ENCODE measurements at regions not wholly inside any gene's neighbourhood (a gene's known extent, or its start where the extent isn't known, plus 50 kb on each side); places are given as distances from the start of the nearest gene placed in this dataset.
"Not testable (repeated sequence)": the region's sequence is repeated elsewhere in the genome, so short reads cannot be mapped to it uniquely, and the experiment has no call there.

GRCh38 chr18:78494204-78495085 lies 485.2 kb upstream of the SALL3 start:
- no peak for DNase-seq

DNA sequence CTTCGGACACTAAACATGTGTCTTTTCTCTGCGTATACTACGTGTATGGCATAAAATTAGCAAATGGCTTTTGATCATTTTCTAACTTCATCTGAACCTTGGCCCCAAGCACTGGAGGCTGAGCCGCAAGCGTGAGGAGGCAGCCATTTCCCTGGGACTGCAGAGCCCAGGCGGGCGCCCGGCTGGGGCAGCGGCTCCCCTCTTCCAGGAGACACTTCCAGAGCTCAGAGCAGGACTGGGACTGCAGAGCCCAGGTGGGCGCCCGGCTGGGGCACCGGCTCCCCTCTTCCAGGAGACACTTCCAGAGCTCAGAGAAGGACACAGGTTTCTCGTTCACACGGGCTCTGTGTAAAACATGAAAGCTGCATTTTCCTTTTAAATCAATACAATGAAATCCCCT lies 484.1 kb upstream of the SALL3 start:
- no peak for DNase-seq

DNA sequence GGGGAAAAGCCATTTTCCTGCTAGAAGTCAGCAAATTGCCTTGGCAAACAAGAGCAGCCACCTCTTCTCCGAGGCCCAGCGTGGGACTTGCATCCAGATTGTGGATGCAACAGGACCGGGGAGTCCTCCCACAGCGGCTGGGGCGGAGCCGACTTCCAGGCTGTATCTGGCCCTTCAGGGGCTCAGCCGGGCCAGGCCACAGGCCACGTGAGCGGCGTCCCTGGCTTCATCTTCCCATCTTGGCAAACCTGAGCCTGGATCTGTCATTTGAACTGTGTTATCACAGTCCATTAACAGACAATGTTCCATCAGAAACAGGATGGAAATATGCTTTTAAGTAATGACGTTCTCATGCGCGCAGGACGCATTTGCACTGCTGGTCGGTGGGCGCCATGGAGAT lies 483.5 kb upstream of the SALL3 start:
- DNase-seq, result no peak

DNA sequence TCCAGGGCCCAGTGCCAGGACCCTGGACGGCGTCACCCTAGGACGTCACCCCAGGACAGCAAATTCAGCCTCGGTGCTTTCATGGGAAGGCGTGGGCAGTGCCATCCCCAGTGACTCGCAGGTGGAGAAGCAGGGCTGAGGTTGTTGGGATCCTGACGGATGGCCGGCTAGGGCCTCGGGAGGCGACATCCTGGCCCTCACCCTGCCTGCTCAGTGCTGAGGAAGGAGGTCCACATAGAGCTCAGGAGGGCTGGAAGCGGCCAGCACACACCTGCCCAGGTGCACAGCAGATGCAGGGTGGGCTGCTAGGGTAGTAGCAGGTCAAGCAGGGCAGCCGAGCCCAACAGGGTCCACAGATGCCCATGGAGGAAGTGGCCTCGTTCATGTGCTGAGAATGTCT lies 482.0 kb upstream of the SALL3 start:
- no peak for DNase-seq

GRCh38 chr18:78499586-78499985 lies 480.0 kb upstream of the SALL3 start:
- DNase-seq, result no peak

- DNase-seq, result no peak
These were observed 478.4 kb upstream of the SALL3 start for GRCh38 chr18:78501251-78501650.

DNA sequence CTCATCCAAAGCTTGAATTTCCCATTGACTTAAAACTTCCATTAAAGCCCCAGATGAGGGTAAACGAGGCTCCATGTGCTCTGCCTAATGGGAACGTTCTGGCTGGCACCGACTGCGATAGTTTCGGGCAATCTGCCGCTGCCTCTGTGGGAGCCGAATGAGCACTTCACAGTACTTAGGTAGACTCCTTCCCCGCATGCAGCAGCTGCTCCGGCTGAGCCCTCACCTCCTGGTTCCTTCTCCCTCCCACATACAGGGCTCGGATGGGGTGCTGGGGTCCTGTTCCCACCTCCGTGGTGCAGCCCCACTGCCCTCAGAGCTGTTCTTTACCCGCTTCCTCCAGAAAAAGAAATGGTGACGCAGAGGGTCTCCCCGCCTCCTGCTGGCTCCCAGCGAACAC lies 476.5 kb upstream of the SALL3 start:
- no peak for DNase-seq

- DNase-seq, result peak; percentile 64
These were observed 473.7 kb upstream of the SALL3 start for GRCh38 chr18:78505851-78506461.

- DNase-seq, result no peak
These were observed 472.4 kb upstream of the SALL3 start for GRCh38 chr18:78507217-78507616.

DNA sequence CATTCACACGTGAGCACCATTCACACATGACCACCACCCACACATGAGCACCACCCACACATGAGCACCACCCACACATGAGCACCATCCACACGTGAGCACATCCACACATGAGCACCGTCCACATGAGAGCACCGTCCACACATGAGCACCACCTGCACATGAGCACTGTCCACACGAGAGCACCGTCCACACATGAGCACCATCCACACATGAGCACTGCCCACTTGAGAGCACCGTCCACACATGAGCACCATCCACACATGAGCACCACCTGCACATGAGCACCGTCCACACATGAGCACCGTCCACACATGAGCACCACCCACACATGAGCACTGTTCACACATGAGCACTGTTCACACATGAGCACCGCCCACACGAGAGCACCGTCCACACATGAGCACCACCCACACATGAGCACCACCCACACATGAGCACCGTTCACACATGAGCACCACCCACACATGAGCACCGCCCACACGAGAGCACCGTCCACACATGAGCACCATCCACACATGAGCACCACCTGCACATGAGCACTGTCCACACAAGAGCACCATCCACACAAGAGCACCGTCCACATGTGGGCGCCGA lies 471.3 kb upstream of the SALL3 start:
- not testable (repeated sequence) for DNase-seq

- no peak for DNase-seq
These were observed 469.5 kb upstream of the SALL3 start for GRCh38 chr18:78510091-78510490.

DNA sequence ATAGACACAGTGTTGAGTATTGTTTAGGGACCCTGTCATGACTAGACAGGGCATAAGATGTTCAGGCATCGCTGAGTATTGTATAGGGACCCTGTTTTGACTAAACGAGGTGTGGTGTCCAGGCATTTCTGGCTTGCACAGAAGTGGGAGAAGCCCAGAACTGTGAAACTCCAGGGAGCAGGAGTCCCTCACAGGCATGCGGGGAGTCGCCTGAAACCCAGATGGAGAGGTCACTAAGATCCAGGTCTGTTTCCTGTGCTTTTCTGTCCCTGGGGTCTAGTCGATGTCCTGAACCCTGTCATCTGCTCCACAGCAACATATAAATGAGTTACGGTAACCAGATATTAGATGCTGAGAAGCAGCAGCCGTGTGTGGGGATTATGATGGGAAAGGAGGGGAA lies 469.0 kb upstream of the SALL3 start:
- no peak for DNase-seq

DNA sequence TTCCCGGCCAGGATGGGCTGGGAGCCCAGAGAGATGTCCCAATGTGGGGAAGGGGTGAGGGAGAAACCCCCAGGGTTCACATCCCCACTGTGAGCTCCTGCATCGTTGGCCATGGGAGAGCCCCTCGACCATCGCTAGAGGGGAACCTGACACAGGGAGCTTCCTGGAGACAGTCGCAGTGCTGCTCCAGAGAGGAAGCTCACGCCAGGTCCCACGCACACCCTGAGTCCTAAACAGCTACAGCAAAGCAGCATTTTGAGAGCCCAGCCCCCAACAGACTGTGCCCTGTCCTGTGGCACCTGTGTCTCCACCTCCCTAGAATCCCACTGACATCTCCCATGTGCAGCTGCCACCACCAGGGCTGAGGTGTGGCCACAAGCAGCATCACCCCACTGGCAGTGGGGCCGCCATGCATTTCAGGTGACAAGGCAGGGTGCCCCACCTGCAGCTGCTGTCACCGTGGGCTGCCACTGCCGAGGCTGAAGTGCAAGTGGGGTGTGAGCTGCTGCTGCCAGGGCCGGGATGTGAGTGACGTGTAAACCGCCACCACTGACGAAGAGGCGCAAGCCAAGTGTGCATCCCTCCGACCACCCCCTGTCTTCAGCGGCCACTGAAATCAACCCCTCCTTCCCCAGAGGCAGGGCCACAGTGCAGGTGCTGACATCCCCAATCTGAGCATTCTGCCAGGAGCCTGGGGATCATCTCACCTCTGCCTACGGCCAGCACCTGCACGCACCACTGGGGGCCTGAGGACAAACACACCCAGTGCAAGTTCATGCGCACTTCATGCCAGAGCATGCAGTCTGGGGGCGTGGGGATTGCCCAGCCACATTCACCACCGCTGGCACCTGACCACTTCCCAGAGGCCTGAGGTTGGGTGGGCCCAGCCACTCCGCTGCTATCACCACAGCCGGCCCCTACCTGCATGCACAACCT lies 467.7 kb upstream of the SALL3 start:
- no peak for DNase-seq

- no peak for DNase-seq
These were observed 464.5 kb upstream of the SALL3 start for GRCh38 chr18:78514910-78515670.

GRCh38 chr18:78517328-78517727 lies 462.3 kb upstream of the SALL3 start:
- DNase-seq, result no peak

DNA sequence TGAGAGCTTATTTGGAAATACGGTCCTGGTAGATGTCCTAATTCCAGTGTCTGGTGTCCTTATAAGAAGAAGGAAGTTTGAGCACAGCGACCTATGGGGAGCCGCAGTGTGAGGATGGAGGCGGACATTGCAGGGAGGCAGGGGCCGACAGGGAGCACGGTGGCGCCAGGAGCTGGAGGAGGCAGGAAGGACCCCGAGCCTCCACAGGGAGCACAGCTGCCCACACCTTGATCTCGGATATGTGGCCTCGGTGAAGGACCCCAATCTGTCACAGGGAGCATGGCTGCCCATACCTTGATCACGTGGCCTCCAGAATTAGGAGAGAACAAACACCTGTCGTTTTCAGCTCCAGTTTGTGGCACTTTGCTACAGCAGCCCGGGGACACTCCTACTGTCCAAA lies 461.6 kb upstream of the SALL3 start:
- DNase-seq, result no peak

DNA sequence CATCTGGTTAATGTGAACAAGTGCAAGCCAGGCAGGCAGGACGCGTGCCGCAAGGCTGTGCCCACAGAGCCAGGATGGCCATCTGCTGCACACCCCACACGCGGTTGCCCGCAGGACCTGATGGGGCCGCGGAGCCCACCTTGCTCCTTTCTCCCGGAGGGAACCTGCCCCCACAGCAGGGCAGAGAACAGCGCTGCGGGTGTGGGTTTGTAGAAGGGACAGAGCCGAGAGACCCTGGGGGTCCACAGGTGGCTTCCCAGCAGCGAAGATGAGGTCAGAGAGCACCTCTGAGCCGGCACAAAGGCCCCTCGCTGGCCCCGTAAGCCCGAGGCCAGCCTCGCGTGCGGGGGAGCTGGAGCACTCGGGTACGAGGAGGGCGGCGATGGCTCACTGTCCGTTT lies 460.8 kb upstream of the SALL3 start:
- DNase-seq, result no peak

- no peak for DNase-seq
These were observed 460.1 kb upstream of the SALL3 start for GRCh38 chr18:78519394-78520062.

DNA sequence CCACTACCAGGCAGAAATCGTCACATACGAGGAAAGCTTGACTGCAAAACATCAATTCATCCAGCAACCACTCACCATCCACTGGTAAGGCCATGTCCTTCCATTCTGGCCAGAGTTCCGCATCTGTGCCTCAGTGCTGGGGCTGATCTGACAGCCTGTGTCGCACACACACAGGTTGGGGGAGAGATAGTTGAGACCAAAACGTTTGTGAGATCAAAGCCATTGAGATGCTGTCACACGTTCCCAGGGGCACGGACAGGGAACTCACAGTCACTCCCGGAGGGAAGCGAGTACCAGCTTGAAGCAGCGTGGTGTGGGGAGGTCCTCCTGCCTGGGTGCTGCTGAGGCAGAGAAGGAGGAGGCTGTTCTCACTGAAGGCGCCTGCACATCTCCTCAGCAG lies 458.5 kb upstream of the SALL3 start:
- DNase-seq, result no peak

DNA sequence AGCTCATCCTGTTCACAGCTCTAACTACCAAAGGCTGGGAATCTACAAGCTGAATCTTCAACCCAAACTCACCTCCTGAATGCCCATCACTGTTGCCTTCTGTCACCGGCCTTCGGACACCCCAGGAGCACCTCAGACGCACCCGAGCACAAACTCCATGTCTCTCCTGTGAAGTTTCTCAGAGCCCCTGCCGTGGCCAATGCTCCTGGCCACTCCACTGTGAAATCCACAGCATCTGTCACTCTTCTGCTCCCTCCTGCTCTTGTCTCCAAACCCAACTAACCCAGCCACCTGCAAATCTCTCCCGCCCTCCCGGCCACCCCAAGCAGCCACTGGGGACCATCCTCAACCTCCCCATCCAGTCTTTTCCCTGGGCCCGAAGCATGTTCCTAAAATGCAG lies 457.9 kb upstream of the SALL3 start:
- DNase-seq, result no peak

GRCh38 chr18:78522507-78522906 lies 457.1 kb upstream of the SALL3 start:
- no peak for DNase-seq

GRCh38 chr18:78523850-78524249 lies 455.8 kb upstream of the SALL3 start:
- no peak for DNase-seq

All from right hindlimb (tissue), 1 donor.